GM21528 (cell line): ENCODE measurements at regions not wholly inside any gene's neighbourhood (a gene's known extent, or its start where the extent isn't known, plus 50 kb on each side); places are given as distances from the start of the nearest gene placed in this dataset.
"Not testable (repeated sequence)": the region's sequence is repeated elsewhere in the genome, so short reads cannot be mapped to it uniquely, and the experiment has no call there.

Experiments
- ATAC-seq: cut with Tn5 transposase; IDR thresholded peaks from one replicate; pipeline ENCODE4 v1.9.1; 2021; ENCODE audit warnings: mild to moderate bottlenecking, moderate library complexity; ENCODE audit not compliant: unreplicated experiment, low FRiP score

- no peak for ATAC-seq
Measured at GRCh38 chr2:193072647-193073046, 877.9 kb upstream of the TMEFF2 start.

GRCh38 chr2:193025556-193025955, 830.8 kb upstream of the TMEFF2 start:
- not testable (repeated sequence) for ATAC-seq

GRCh38 chr2:193024791-193025190, 830.1 kb upstream of the TMEFF2 start:
- ATAC-seq: no peak

- ATAC-seq: no peak
Measured at GRCh38 chr2:193011870-193012269, 817.1 kb upstream of the TMEFF2 start.

GRCh38 chr2:192993059-192993458, 798.3 kb upstream of the TMEFF2 start:
- no peak for ATAC-seq

- no peak for ATAC-seq
Measured at GRCh38 chr2:192983173-192983572, 788.4 kb upstream of the TMEFF2 start.

- no peak for ATAC-seq
Measured at GRCh38 chr2:192978395-192978794, 783.7 kb upstream of the TMEFF2 start.

- ATAC-seq: no peak
Measured at GRCh38 chr2:192971981-192972380, 777.2 kb upstream of the TMEFF2 start.

- ATAC-seq: no peak
Measured at GRCh38 chr2:192969055-192969454, 774.3 kb upstream of the TMEFF2 start.

GRCh38 chr2:192960945-192961344, 766.2 kb upstream of the TMEFF2 start:
- ATAC-seq: no peak

- ATAC-seq: not testable (repeated sequence)
Measured at GRCh38 chr2:192958615-192959014, 763.9 kb upstream of the TMEFF2 start.

- no peak for ATAC-seq
Measured at GRCh38 chr2:192957425-192957824, 762.7 kb upstream of the TMEFF2 start.

GRCh38 chr2:192953116-192953515, 758.4 kb upstream of the TMEFF2 start:
- no peak for ATAC-seq

GRCh38 chr2:192952245-192952644, 757.5 kb upstream of the TMEFF2 start:
- ATAC-seq: no peak

GRCh38 chr2:192948316-192948715, 753.6 kb upstream of the TMEFF2 start:
- no peak for ATAC-seq

GRCh38 chr2:192947352-192947751, 752.6 kb upstream of the TMEFF2 start:
- no peak for ATAC-seq

GRCh38 chr2:192940767-192941166, 746.0 kb upstream of the TMEFF2 start:
- ATAC-seq: no peak

- no peak for ATAC-seq
Measured at GRCh38 chr2:192932376-192932775, 737.6 kb upstream of the TMEFF2 start.

- not testable (repeated sequence) for ATAC-seq
Measured at GRCh38 chr2:192921631-192922030, 726.9 kb upstream of the TMEFF2 start.

- no peak for ATAC-seq
Measured at GRCh38 chr2:192901446-192901845, 706.7 kb upstream of the TMEFF2 start.

GRCh38 chr2:192899466-192899865, 704.7 kb upstream of the TMEFF2 start:
- ATAC-seq: no peak

- not testable (repeated sequence) for ATAC-seq
Measured at GRCh38 chr2:192893976-192894375, 699.2 kb upstream of the TMEFF2 start.

GRCh38 chr2:192888109-192888508, 693.4 kb upstream of the TMEFF2 start:
- no peak for ATAC-seq
